GM12892 (cell line): ENCODE measurements at regions not wholly inside any gene's neighbourhood (a gene's known extent, or its start where the extent isn't known, plus 50 kb on each side); places are given as distances from the start of the nearest gene placed in this dataset.

Source experiments
- DNase-seq: peaks from one replicate; pipeline ENCODE4 v3.0.0; 2011; ENCODE audit not compliant: insufficient read length
- FAIRE-seq: peaks from 2 replicates; lab custom pipeline; 2011; peaks lifted over from hg19 to GRCh38; lab: Jason Lieb, UNC
- POLR2A ChIP-seq: IDR thresholded peaks from 2 replicates; pipeline ENCODE4 v1.6.1; 2011; ENCODE audit warnings: low read depth, low read length, control low read depth
- POLR2AphosphoS5 ChIP-seq: IDR thresholded peaks from 2 replicates; pipeline ENCODE4 v1.6.1; 2011; ENCODE audit warnings: low read depth, low read length, control low read depth
- TAF1 ChIP-seq: IDR thresholded peaks from 2 replicates; pipeline ENCODE4 v1.6.1; 2011; ENCODE audit warnings: low read depth, mild to moderate bottlenecking, control low read depth, low read length, borderline replicate concordance

DNA sequence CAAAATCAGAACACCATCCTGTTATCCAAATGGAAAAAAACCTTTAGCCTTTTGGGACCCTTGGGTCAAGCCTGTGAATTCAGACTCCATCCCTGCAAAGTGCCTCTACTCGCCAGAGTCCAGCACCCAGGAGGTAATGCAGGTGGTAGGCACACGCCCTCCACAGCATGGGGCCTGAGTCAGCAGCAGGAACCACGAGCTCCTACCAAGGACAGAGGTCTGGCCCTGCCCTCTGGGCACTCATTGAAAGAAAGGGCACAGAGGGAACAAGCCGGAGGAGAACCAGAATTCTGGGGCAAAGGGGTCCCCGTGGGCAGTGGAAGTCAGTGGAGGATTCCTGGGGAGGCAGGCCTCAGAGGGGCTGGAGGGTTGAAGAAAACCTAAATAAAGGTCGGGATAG lies 438.1 kb downstream of the NPHP4 start:
- no peak for DNase-seq
- TF ChIP-seq TAF1 (no peak), POLR2AphosphoS5 (no peak), POLR2A (no peak)
- FAIRE-seq, result no peak

DNA sequence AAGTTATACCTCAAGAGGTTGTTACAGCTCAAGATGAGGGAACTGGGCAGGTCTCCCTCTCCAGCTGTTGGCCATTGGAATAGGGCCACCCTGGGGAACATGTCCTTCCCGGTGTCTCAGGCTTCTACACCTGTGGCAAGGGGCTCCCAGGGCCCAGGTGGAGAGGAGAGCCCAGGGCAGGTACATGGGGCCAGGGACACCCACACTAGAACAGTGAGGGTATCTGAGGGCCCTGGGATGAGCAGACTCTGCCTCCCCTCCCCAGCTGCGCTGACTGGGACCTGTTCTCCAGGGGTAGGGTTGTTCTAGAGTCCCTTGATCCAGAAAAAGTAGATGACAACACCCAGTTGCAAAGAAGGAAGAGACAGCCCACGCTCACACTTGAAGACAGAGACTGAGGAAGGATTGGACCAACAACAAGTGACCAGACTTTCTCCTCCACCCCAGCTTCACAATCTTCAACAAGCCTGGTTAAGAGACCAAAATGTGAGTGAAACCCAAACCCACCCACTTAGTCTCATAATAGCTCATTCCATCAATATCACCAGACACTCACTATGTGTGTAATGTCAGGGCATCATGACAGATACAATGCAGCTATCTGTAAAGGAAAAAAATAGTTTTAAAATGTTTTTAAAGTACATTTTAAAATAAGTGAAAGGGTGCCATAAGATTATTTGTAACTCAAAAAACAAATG lies 439.3 kb downstream of the NPHP4 start:
- no peak for FAIRE-seq

DNA sequence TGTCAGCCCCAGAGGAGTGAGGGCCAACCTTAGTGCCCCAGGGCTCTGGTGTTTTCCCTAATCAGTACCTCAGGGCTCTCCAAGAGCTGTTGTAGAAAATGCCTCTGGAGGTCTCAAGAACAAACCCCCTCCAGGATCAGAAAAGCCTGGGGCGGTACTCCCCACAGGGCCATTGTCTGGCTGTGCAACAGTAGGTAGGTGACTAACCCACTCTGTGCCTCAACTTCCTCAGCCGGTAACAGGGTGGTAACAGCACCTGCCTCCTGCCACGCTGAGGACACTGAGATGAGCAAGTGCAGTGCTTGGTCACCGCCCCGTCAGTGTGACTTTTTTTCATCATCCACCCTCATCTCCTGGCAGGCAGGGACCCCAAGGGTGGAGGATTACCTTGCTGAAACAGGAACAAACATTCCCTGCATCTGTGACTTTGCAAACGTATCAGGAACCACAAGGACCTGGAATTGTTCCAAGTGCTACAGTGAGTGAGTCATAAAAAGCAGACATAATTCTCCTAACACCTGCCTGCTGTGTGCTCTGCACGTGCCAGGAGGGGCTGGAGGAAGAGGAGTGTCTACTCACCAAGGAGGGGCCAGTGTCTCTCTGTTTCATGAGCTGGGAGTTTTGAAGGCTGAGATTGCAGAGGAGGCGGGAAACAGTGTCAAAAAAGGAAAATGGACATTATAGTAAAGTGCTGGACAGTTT lies 440.8 kb downstream of the NPHP4 start:
- TF ChIP-seq POLR2A (no peak), TAF1 (no peak), POLR2AphosphoS5 (no peak)
- DNase-seq, result no peak
- no peak for FAIRE-seq

More for the DNA sequence above, 439.3 kb downstream of the NPHP4 start:
- no peak for DNase-seq
- TF ChIP-seq POLR2A, result no peak
- TF ChIP-seq POLR2AphosphoS5, result no peak
- no peak for TF ChIP-seq TAF1

DNA sequence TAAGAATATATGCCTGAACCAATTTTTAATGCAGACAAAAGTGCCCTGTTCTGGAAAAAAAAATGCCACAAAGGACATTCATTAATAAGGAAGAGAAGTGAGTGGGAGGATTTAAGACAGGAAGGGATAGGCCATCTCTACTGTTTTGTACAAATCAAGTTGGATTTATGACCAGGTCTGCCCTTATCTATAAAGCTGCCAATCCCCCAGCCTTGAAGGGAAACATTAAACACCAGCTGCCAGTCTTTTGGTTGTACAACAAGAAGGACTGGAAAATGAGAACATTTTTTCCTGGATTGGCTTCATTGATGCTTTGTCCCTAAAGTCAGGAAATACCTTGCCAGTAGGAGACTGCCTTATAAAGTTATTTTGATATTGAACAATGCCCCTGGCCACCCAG lies 444.0 kb downstream of the NPHP4 start:
- no peak for FAIRE-seq
- DNase-seq, result no peak
- TF ChIP-seq POLR2AphosphoS5, result no peak
- TF ChIP-seq TAF1, result no peak
- no peak for TF ChIP-seq POLR2A

DNA sequence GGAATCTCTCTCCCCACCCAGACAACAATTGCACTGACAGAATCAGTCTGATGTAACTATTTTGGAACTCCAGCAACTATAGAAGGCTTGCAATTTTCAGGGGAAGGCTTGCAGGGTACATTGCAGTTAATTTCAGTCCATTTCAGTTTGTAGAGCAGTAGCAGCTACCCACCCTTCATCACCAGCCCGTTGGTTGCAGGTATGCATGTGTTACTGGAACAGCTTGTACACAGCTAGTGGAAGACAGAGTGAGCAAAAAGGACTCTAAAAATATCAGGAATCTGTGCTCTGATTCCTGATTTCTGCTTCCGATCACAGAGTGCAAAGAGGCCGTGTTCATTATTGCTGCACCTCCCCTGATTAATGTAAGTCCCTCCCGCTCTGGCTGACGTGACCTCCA lies 449.0 kb downstream of the NPHP4 start:
- DNase-seq (no peak), FAIRE-seq (no peak)
- TF ChIP-seq POLR2AphosphoS5 (no peak), TAF1 (no peak), POLR2A (no peak)

DNA sequence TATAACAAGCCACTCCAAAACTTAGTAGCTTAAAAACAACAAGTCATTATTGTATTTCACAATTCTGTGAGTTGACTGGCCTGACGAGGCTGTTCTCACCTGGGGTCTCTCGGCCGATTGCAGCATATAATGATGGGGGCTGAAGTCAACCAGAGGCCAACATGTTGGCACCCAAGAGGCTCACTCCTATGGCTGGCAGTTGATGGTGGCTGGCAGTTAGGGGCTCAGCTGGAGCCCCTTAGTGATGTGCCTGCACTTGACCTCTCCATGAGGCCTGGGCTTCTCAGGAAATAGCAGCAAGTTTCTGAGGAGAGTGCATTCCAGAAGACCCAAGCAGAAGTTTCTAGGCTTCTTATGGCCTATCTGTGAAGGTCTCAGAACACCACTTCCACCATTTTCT lies 459.4 kb downstream of the NPHP4 start:
- FAIRE-seq (no peak), DNase-seq (no peak)
- TF ChIP-seq POLR2A (no peak), TAF1 (no peak)

DNA sequence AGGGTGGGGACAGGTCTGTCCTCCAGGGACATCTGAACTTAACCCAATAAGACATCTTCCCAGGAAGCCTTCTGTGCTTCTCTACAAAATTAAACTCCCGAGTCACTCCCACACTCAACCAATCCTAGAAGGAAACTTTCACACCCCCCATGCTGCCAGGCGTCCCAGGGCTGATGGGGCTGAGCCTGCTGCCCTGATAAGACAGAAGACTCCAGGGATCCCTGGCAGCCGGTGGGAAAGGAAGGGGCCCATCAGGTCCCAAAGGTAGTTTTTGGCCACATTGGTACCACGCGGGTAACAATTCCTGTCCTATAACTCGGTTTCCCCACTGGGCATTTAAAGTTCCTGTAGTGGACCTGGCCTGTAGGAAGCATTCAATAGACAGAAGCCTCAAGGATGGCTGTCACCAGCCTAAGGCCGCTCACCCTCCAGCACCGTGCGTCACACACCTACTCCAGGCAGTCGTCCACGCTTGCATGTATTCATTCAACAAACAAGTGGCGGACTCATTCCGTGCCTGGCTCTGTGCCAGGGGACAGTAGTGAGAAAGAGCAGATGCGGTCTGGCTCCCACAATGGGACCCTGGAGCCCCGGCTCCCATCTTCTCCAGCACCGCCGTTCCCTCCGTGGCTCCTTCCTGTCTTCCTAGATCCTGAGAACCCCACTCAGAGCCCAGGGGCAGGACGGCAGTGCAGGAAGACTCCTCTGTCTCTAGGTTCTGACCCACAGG lies 465.2 kb downstream of the NPHP4 start:
- FAIRE-seq (no peak), DNase-seq (no peak)
- no peak for TF ChIP-seq POLR2AphosphoS5
- no peak for TF ChIP-seq TAF1
- TF ChIP-seq POLR2A, result no peak

DNA sequence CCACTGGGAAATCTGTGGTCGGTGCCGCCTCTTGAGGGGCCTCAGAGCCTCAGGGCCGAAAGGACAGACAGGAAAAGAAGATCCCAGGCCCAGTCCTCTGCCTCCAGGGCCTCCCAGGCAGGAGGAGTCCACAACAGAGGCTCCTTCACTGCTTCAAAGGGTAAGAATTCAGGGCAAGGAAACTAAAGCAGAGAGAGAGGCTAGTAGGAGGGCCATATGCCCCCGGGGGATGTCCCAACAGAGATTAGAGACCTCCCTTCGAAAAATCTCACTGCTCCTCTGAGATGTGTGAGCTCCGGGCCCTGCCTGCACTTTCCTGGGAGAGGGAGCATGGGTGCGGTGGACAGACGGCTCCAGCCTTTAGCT lies 465.9 kb downstream of the NPHP4 start:
- TF ChIP-seq TAF1 (no peak), POLR2AphosphoS5 (no peak), POLR2A (no peak)
- FAIRE-seq, result no peak
- no peak for DNase-seq

DNA sequence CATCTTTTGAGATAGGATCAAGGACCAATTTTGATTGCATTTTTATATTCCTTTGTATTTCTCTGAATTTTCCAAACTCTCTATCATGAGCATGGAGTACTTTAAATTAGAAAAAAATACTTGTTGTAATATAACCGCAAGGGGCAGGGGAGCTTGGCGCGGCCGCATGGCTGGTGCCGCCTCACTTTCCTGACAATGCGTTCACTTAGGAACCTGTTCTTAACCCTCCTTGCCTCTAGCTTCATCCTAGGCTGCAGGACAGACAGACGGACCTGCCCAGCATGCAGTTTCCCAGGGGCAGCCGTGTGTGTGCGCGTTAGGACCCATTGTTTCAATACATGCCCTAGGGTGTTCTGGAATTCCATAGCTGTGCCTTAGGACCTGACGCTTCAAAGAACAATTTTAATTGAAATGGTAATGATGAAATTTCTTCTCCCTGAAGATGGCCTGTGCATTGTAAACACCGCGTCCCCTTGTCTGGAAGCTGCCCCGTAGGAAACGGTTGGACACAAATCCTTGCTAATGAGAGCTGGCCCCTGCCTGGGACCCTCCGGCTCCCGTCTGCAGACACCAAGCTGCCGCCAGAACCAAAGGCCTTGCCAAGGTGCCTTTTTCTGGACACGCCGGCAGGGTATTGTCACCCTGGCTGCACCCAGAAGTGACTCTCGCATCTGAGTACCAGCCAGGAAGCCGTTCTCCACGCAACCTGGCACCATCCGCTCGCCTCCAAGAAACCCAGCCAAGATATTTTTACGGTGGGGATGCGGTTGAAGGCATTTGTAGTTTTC lies 466.4 kb downstream of the NPHP4 start:
- FAIRE-seq (no peak), DNase-seq (no peak)
- no peak for TF ChIP-seq TAF1
- no peak for TF ChIP-seq POLR2A

DNA sequence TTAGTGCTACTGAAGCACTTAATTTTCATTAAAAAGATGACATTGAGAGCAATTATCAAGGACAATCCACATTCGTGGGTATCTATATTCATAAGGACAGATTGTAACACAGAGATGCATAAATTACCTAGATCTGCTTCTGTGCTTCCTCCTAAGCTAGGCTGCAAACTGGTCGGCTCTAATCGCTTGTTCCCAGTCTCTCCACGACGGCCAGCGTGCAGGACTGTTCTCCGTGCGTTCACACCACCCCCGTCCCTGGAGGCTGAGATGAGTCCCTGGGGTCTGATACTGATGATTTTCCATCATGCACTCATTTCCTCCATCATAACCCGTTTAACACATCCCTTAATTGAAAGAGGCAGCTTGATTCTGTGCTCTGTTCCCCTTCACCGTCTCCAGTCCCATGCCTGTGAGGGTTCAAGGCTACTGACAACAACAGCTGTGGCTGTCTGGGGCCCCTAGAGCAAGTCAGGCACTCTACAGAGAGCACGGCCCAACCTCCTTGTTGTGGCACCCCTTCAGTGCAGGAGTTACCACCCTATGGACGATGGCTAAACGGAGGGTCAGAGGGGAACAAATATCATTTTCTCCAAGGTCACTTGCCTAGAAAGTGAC lies 469.6 kb downstream of the NPHP4 start:
- no peak for DNase-seq
- TF ChIP-seq TAF1 (no peak), POLR2AphosphoS5 (no peak), POLR2A (no peak)
- no peak for FAIRE-seq

DNA sequence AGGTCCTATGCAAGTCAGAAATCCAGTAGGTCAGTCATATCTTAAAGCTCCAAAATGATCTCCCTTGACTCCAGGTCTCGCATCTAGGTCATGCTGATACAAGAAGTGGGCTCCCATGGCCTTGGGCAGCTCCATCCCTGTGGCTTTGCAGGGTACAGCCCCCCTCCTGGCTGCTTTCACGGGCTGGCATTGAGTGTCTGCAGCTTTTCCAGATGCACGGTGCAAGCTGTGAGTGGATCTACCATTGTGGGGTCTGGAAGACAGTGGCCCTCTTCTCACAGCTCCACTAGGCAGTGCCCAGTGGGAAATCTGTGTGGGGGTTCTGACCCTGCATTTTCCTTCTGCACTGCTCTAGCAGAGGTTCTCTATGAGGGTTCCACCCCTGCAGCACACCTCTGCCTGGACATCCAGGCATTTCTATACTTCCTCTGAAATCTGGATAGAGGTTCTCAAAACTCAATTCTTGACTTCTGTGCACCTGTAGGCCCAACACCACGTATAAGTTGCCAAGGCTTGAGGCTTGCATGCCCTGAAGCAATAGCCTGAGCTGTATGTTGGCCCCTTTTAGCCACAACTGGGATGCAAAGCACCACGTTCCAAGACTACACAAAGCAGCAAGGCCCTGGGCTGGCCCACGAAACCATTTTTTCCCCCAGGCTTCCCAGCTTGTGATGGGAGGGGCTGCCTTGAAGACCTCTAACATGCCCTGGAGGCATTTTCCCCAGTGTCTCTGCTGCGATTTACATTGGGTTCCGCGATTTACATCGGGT lies 472.7 kb downstream of the NPHP4 start:
- DNase-seq (no peak), FAIRE-seq (no peak)
- no peak for TF ChIP-seq POLR2A
- no peak for TF ChIP-seq TAF1
- TF ChIP-seq POLR2AphosphoS5, result no peak
